ENCODE measurements at regions not wholly inside any gene's neighbourhood (a gene's known extent, or its start where the extent isn't known, plus 50 kb on each side); places are given as distances from the start of the nearest gene placed in this dataset.

- no peak for DNase-seq (ENCODE audit: low spot score)
These were observed 259.6 kb upstream of the SLITRK3 start for GRCh38 chr3:165455793-165456192.

- DNase-seq (ENCODE audit: low spot score) = no peak
These were observed 259.2 kb upstream of the SLITRK3 start for GRCh38 chr3:165455360-165455759.

- no peak for DNase-seq (ENCODE audit: low spot score)
These were observed 255.3 kb upstream of the SLITRK3 start for GRCh38 chr3:165451371-165452070.

- DNase-seq (ENCODE audit: low spot score) = no peak
These were observed 250.4 kb upstream of the SLITRK3 start for GRCh38 chr3:165446555-165446954.

- DNase-seq (ENCODE audit: low spot score) = no peak
These were observed 248.6 kb upstream of the SLITRK3 start for GRCh38 chr3:165444745-165445144.

GRCh38 chr3:165443664-165444063, 247.5 kb upstream of the SLITRK3 start:
- DNase-seq (ENCODE audit: low spot score) = no peak

GRCh38 chr3:165442061-165442460, 245.9 kb upstream of the SLITRK3 start:
- no peak for DNase-seq (ENCODE audit: low spot score)

- no peak for DNase-seq (ENCODE audit: low spot score)
These were observed 244.2 kb upstream of the SLITRK3 start for GRCh38 chr3:165440380-165440779.

- DNase-seq (ENCODE audit: low spot score) = no peak
These were observed 243.6 kb upstream of the SLITRK3 start for GRCh38 chr3:165439765-165440164.

GRCh38 chr3:165434516-165434915, 238.3 kb upstream of the SLITRK3 start:
- no peak for DNase-seq (ENCODE audit: low spot score)

- no peak for DNase-seq (ENCODE audit: low spot score)
These were observed 210.2 kb upstream of the SLITRK3 start for GRCh38 chr3:165406425-165406824.

- DNase-seq (ENCODE audit: low spot score) = no peak
These were observed 208.3 kb upstream of the SLITRK3 start for GRCh38 chr3:165404357-165405027.

- DNase-seq (ENCODE audit: low spot score) = no peak
These were observed 207.5 kb upstream of the SLITRK3 start for GRCh38 chr3:165403666-165404065.

- no peak for DNase-seq (ENCODE audit: low spot score)
These were observed 199.0 kb upstream of the SLITRK3 start for GRCh38 chr3:165395188-165395587.

- no peak for DNase-seq (ENCODE audit: low spot score)
These were observed 197.3 kb upstream of the SLITRK3 start for GRCh38 chr3:165393461-165393860.

GRCh38 chr3:165390166-165390565, 194.0 kb upstream of the SLITRK3 start:
- DNase-seq (ENCODE audit: low spot score) = no peak

- DNase-seq (ENCODE audit: low spot score) = no peak
These were observed 193.5 kb upstream of the SLITRK3 start for GRCh38 chr3:165389653-165390052.

GRCh38 chr3:165389064-165389463, 192.9 kb upstream of the SLITRK3 start:
- peak; percentile 29 for DNase-seq (ENCODE audit: low spot score)

- DNase-seq (ENCODE audit: low spot score) = no peak
These were observed 187.2 kb upstream of the SLITRK3 start for GRCh38 chr3:165383381-165383780.

- no peak for DNase-seq (ENCODE audit: low spot score)
These were observed 186.5 kb upstream of the SLITRK3 start for GRCh38 chr3:165382672-165383071.

GRCh38 chr3:165378761-165379160, 182.6 kb upstream of the SLITRK3 start:
- no peak for DNase-seq (ENCODE audit: low spot score)

GRCh38 chr3:165359005-165359404, 162.8 kb upstream of the SLITRK3 start:
- DNase-seq (ENCODE audit: low spot score) = no peak

GRCh38 chr3:165355316-165355715, 159.1 kb upstream of the SLITRK3 start:
- DNase-seq (ENCODE audit: low spot score) = no peak

GRCh38 chr3:165347526-165347925, 151.3 kb upstream of the SLITRK3 start:
- no peak for DNase-seq (ENCODE audit: low spot score)

Measured in pons (tissue), 1 donor.